GM21619 (cell line): ENCODE measurements at regions not wholly inside any gene's neighbourhood (a gene's known extent, or its start where the extent isn't known, plus 50 kb on each side); places are given as distances from the start of the nearest gene placed in this dataset.
A peak's percentile ranks its signal among the peaks of the same experiment; 100 is the strongest.
"Not testable (repeated sequence)": the region's sequence is repeated elsewhere in the genome, so short reads cannot be mapped to it uniquely, and the experiment has no call there.

Experiments used
- ATAC-seq: cut with Tn5 transposase; IDR thresholded peaks from one replicate; pipeline ENCODE4 v1.9.1; 2021; ENCODE audit not compliant: unreplicated experiment

- ATAC-seq = no peak
Measured at GRCh38 chr11:38924644-38925043, 2326.6 kb upstream of the RAG2 start.

DNA sequence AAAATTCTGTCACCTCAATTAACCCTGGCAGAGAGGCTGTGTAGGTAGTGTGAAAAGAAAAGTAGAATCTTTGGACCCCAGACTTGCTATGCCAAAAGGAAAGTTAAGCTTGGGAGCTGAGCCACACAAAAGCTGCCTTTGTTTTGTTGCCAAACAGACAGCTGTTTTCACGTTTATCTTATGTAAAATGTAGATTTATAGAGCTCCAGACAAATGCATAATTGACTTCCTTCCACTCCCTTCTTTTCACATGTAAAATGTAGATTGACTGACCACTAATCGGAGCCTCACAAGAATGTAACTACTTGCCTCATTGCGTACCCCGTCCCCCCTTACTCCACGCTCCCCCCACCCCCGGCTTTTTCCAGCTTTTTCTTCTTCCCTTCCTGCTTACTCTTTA, 2302.2 kb upstream of the RAG2 start:
- ATAC-seq = no peak

DNA sequence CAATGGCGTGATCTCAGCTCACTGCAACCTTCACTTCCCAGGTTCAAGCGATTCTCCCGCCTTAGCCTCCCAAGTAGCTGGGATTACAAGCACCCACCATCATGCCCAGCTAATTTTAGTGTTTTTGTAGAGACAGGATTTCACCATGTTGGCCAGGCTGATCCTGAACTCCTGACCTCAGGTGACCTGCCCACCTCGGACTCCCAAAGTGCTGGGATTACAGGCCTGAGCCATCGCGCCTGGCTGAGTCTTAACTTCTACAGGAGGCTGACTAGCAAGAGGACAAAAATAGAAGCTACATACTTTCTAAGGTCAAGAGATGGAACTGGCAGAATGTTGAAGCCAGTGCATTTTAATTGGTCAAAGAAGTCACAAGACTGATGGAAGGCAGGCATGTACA, 2296.2 kb upstream of the RAG2 start:
- not testable (repeated sequence) for ATAC-seq

DNA sequence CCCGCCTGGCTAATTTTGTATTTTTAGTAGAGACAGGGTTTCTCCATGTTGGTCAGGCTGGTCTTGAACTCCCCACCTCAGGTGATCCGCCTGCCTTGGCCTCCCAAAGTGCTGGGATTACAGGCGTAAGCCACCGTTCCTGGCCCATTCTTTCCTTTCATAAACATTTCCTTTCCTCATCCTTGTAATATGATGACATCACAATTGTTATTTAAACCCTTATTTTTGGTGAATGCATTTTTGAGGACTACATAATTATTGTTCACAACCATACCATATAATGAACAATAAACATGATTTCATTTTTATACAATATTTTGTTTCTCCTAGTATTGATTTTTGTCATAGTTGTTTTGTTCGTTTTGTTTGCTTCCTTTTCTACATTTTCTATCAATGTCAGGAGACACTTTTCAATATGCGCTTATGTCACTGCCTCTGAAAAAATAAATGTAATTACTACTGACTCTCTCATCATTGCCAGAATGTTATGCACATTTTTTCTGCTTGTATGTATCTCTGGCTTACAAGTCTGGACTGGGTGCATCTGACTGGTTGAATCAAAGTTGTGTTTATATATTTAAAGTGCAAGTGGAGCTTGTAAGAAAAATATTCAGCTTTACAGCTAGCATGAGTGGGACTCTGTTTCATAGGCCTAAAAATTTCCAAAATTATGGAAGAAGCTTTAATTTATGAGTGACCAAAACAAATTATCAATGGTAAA, 2286.3 kb upstream of the RAG2 start:
- no peak for ATAC-seq

DNA sequence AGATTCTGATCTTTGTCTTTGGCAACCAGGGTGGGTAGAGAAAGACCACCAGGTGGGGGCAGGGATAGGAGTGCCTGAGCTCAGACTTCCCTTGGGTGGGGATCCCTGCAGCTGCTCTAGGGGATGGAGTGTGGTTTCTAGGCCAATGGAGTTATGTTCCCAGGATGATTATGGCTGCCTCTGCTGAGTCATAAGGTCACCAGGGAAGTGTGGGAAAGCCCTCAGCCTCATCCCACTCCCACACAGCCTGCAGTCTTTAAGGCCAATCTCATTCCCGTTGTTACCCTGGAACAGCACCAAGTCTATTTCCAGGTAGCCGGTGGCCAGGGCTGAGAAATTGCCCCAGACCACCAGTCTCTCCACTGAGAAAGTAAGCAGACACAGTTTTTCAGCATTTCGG, 2269.3 kb upstream of the RAG2 start:
- no peak for ATAC-seq

GRCh38 chr11:38865922-38866321, 2267.9 kb upstream of the RAG2 start:
- no peak for ATAC-seq

DNA sequence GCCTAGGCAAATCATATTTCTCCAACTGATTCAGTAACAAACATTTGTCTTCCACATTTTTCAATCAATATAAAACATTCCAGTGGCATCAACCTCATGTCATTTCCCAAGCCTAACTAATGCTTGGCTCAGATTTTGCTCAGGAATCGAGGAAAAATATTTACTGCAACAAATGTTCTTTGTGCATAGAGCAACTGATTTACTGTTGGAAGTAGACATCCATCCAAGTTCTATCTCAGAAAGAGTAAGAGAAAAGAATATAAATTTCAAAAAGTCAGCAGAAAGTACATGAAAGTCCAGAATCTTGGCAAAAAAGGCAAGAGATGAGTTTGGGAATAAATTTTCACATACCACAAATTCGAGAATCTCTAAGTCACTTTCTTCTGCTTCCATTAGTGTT, 2245.0 kb upstream of the RAG2 start:
- ATAC-seq = no peak

DNA sequence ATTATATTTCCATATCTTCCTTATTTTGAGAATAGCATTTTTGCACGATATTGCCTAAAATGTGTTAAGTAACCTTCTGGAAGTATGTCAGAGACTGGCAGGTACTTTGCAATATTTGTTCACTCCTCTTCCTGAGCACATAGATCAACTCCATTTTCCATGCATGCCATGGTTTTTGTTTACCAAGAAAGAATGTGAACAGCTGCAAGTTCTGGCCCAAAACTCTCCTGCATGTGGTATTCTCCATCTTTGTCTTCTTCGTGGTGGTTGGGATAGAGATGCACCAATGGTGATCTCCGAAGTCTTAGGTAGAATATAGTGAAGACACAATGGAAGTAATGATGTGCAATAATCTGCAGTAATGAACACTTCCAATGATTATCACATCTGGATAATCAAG, 2241.0 kb upstream of the RAG2 start:
- ATAC-seq = no peak

- ATAC-seq = no peak
Measured at GRCh38 chr11:38835966-38836365, 2237.9 kb upstream of the RAG2 start.

- ATAC-seq = no peak
Measured at GRCh38 chr11:38824573-38824972, 2226.5 kb upstream of the RAG2 start.

- ATAC-seq = not testable (repeated sequence)
Measured at GRCh38 chr11:38821786-38822185, 2223.8 kb upstream of the RAG2 start.

- no peak for ATAC-seq
Measured at GRCh38 chr11:38819981-38820380, 2221.9 kb upstream of the RAG2 start.

- no peak for ATAC-seq
Measured at GRCh38 chr11:38818720-38819119, 2220.7 kb upstream of the RAG2 start.

DNA sequence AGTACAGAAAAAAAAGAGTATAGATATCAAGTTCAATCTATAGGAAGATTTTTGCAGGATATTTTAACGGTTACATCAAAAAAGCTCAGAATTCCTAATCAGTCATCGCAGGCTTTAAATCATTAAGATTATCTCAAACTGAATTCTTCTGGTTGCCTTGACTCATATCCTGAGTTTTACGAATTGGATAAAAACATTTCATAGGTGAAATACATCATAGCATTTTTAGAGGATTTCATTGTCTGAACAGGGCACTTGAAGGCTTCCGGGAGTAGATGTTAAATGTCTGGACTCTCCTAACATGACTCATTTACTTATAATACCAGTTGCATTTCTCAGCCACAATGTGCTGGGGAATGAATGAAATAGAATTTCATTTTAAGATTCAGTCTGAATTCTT, 2216.6 kb upstream of the RAG2 start:
- no peak for ATAC-seq

DNA sequence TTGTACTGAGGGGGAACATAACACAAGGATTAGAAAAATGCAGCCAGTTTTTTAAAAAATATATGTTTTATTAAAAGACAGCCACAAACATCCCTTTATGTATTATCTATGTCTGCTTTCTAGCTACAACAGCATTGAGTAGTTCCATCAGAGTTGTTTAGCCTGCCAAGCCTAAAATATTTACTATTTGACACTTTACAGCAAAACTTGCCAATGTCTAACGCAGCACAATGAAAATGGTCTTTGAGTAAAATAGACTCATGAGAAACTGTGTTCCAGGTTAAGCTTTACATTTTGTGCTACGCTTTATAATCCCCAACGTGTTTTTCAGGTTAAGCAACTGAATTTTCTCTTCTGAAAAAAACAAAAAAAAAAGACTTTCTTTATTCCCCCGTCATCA, 2211.5 kb upstream of the RAG2 start:
- ATAC-seq = no peak

GRCh38 chr11:38796281-38796680, 2198.2 kb upstream of the RAG2 start:
- ATAC-seq = no peak

DNA sequence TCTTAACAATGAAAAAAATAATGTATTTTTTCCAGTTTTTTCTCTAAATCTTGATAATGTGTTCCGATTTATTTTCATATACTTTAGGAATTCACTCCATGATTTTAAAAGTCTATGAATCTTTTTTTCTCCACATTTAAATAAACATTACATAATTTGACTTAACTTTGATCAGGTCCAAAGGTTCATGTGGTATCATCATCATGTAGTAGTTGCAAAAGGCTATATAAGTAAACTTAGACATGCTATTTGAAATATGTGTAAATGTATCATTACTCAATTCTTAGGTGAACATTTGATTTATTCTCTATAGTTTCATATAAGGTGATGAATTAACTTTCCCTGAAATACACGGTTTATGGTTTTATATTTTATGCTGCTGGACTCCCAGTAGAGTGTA, 2197.0 kb upstream of the RAG2 start:
- no peak for ATAC-seq

GRCh38 chr11:38791346-38791961, 2193.4 kb upstream of the RAG2 start:
- ATAC-seq = peak; percentile 76

DNA sequence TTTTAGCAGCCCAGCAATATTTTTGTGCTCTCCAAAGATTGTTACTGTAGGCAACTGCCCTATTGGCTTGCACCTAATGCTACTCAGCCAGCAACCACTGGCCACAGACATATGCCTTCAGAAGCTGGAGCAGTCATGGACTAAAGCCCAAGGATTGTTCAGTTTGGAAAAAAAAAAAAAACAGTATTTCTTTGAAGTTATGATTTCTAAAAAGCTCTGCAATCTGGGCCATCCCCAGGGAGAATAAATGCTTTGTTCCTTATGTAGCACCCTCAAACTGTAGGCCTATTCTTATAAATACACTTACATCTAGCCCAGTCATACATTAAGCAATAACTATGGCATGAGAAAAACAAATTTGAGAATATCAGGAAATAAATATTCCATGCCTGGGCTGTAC, 2190.5 kb upstream of the RAG2 start:
- ATAC-seq = no peak

DNA sequence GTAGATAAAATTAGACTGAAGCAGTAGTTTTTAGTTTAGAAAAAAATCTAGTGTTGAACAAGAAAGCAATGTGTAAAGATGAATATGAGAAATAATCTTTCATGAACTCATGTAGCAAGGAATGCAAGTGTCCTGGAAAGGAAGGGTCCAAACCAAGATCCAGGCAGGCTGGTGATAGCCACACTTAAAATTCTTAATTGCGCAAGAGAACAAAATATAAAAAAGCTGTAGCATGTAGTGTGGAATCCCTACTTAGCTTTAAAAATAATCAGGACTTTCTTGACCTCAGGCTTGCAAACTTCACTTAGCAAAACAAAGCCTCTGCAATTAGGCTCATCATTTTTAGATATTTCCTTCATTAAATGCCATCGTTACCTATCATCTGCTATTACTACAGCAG, 2186.1 kb upstream of the RAG2 start:
- ATAC-seq = no peak

- no peak for ATAC-seq
Measured at GRCh38 chr11:38766796-38767195, 2168.8 kb upstream of the RAG2 start.

DNA sequence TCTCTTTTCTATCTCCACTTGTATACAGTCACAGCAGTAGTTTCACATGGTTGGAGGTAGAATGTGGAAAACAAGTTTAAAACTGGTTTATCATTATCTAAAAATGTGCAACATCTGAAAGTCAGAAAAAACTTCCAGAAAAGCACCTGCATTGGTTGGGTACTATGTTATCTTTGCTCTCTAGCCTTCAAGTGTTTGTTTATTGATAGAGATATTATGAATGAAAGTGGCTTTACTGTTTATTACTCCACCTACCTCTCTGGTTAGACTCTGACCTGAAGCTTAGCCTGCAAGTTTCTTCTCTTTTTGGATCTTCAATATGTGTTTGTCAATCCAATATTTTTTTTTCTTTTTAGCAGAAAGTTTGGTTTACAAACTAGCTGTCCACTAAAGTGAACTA, 2161.4 kb upstream of the RAG2 start:
- no peak for ATAC-seq

GRCh38 chr11:38756537-38756936, 2158.5 kb upstream of the RAG2 start:
- no peak for ATAC-seq
